ENCODE measurements at regions not wholly inside any gene's neighbourhood (a gene's known extent, or its start where the extent isn't known, plus 50 kb on each side); places are given as distances from the start of the nearest gene placed in this dataset.
"Not testable (repeated sequence)": the region's sequence is repeated elsewhere in the genome, so short reads cannot be mapped to it uniquely, and the experiment has no call there.

DNA sequence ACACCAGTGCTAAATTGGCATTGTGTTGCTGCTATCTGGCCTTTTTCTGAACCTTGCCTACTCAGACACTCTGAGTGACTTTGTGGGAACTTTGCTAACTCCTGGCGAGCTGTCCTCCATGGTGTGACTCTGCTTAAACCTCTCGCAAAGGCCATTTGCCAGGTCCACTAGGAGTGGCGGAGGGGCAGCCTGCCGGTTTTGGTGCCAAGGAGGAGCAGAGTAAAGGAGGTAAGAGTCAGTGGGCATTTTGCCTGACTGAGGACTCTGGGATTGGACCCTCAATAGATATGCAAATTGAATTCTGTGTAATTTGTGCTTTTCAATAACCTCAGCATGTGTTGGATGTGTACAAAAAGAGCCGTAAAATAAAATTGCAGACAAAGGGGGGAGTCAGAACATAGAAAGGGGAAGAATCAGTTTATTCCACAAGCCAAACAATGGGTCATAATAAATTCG, 386.6 kb upstream of the NFIA start:
- no peak for TF ChIP-seq EZH2 (IDR thresholded peaks at IDR 0.05; ENCODE audit: borderline replicate concordance, low read depth, low read length, poor library complexity, severe bottlenecking)
- TF ChIP-seq, protein P1, sequence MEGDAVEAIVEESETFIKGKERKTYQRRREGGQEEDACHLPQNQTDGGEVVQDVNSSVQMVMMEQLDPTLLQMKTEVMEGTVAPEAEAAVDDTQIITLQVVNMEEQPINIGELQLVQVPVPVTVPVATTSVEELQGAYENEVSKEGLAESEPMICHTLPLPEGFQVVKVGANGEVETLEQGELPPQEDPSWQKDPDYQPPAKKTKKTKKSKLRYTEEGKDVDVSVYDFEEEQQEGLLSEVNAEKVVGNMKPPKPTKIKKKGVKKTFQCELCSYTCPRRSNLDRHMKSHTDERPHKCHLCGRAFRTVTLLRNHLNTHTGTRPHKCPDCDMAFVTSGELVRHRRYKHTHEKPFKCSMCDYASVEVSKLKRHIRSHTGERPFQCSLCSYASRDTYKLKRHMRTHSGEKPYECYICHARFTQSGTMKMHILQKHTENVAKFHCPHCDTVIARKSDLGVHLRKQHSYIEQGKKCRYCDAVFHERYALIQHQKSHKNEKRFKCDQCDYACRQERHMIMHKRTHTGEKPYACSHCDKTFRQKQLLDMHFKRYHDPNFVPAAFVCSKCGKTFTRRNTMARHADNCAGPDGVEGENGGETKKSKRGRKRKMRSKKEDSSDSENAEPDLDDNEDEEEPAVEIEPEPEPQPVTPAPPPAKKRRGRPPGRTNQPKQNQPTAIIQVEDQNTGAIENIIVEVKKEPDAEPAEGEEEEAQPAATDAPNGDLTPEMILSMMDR (conservative IDR thresholded peaks at IDR 0.05; ENCODE audit: low read depth, low read length), result no peak
- Histone ChIP-seq H3K9me3 (ENCODE audit: low read depth, low read length, poor library complexity, severe bottlenecking) (no peaks in the 10 kb centered on the region), H3K27ac (ENCODE audit: low read depth, low read length, poor library complexity, severe bottlenecking) (no peak overlapping the region), H3K27me3 (replicated peaks; ENCODE audit: insufficient read depth, low read depth, low read length, poor library complexity) (peaks cover 29% of the 10 kb centered on the region), H3K4me1 (ENCODE audit: insufficient read depth, low read length, poor library complexity, severe bottlenecking) (no peaks in the 10 kb centered on the region), H3K36me3 (ENCODE audit: insufficient read depth, low read length, poor library complexity, severe bottlenecking) (no peaks in the 10 kb centered on the region), H3K4me3 (ENCODE audit: low read depth, low read length, poor library complexity, severe bottlenecking) (no peak overlapping the region)
- intact Hi-C loops (cut with micrococcal nuclease; ENCODE audit: unreplicated experiment), result no loop called here
- DNase-seq (ENCODE audit: low spot score), result no peak
- ChIA-PET POLR2A (ENCODE audit: low non-redundant PET) (no interaction called here), CTCF (no interaction called here)
- no TSS peak for BruUV-seq (replicated peaks)

DNA sequence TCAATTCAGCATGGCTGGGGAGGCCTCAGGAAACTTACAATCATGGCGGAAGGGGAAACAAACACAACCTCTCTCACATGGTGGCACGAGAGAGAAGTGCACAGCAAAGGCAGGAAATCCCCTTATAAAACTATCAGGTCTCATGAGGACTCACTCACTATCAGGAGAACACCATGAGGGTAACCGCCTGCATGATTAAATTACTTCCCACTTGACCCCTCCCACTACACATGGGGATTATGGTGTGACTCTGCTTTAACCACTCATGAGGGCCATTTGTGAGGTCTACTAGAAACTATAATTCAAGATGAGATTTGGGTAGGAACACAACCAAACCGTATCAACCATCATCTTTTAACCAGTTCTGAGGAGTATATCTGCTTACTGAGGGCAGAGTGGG, 387.4 kb upstream of the NFIA start:
- no peaks in the 10 kb centered on the region for H3K9me3 ChIP-seq (ENCODE audit: low read depth, low read length, poor library complexity, severe bottlenecking)
- TF ChIP-seq, protein P1 (conservative IDR thresholded peaks at IDR 0.05; ENCODE audit: low read depth, low read length), result no peak
- no peak for TF ChIP-seq EZH2 (IDR thresholded peaks at IDR 0.05; ENCODE audit: borderline replicate concordance, low read depth, low read length, poor library complexity, severe bottlenecking)
- no peak overlapping the region for H3K27ac ChIP-seq (ENCODE audit: low read depth, low read length, poor library complexity, severe bottlenecking)
- no peak overlapping the region for H3K4me3 ChIP-seq (ENCODE audit: low read depth, low read length, poor library complexity, severe bottlenecking)
- ChIA-PET POLR2A (ENCODE audit: low non-redundant PET) (no interaction called here), CTCF (no interaction called here)
- intact Hi-C loops (cut with micrococcal nuclease; ENCODE audit: unreplicated experiment), result no loop called here
- no peaks in the 10 kb centered on the region for H3K4me1 ChIP-seq (ENCODE audit: insufficient read depth, low read length, poor library complexity, severe bottlenecking)
- peaks cover 29% of the 10 kb centered on the region for H3K27me3 ChIP-seq (replicated peaks; ENCODE audit: insufficient read depth, low read depth, low read length, poor library complexity)
- no peak for DNase-seq (ENCODE audit: low spot score)
- H3K36me3 ChIP-seq (ENCODE audit: insufficient read depth, low read length, poor library complexity, severe bottlenecking), result no peaks in the 10 kb centered on the region
- no TSS peak for BruUV-seq (replicated peaks)

DNA sequence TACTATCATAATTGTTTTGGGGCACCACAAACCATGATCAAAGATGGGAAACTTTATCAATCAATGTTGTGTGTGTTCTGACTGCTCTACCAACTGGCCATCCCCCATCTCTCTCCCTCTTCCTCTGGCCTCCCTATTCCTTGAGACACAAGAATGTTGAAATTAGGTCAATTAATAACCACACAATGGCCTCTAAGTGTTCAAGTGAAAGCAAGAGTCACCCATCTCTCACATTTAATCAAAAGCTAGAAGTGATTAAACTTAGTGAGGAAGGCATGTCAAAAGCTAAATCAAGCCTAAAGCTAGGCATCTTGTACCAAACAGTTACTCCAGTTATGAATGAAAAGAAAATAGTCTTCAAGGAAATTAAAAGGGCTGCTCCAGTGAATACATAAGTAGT, 390.3 kb upstream of the NFIA start:
- no peaks in the 10 kb centered on the region for H3K4me1 ChIP-seq (ENCODE audit: insufficient read depth, low read length, poor library complexity, severe bottlenecking)
- peaks cover 15% of the 10 kb centered on the region for H3K27me3 ChIP-seq (replicated peaks; ENCODE audit: insufficient read depth, low read depth, low read length, poor library complexity)
- peaks cover 5% of the 10 kb centered on the region for H3K9me3 ChIP-seq (ENCODE audit: low read depth, low read length, poor library complexity, severe bottlenecking)
- H3K27ac ChIP-seq (ENCODE audit: low read depth, low read length, poor library complexity, severe bottlenecking), result no peak overlapping the region
- DNase-seq (ENCODE audit: low spot score), result no peak
- ChIA-PET POLR2A (ENCODE audit: low non-redundant PET) (no interaction called here), CTCF (no interaction called here)
- no peak for TF ChIP-seq EZH2 (IDR thresholded peaks at IDR 0.05; ENCODE audit: borderline replicate concordance, low read depth, low read length, poor library complexity, severe bottlenecking)
- TF ChIP-seq, protein P1 (conservative IDR thresholded peaks at IDR 0.05; ENCODE audit: low read depth, low read length), result no peak
- no peak overlapping the region for H3K4me3 ChIP-seq (ENCODE audit: low read depth, low read length, poor library complexity, severe bottlenecking)
- intact Hi-C loops (cut with micrococcal nuclease; ENCODE audit: unreplicated experiment), result no loop called here
- no peaks in the 10 kb centered on the region for H3K36me3 ChIP-seq (ENCODE audit: insufficient read depth, low read length, poor library complexity, severe bottlenecking)
- BruUV-seq (replicated peaks), result no TSS peak

DNA sequence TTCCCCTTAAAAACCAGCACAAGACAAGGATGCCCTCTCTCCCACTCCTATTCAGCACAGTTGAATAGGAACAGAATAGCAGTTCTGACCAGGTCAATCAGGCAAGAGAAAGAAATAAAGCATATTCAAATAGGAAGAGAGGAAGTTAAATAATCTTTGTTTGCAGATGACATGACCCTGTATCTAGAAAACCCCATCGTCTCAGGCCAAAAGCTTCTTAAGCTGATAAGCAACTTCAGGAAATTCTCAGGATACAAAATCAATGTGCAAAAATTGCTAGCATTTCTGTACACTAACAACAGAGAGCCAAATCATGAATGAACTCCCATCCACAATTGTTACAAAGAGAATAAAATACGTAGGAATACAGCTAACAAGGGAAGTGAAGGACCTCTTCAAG, 394.1 kb upstream of the NFIA start:
- H3K4me1 ChIP-seq (ENCODE audit: insufficient read depth, low read length, poor library complexity, severe bottlenecking); H3K27me3 ChIP-seq (replicated peaks; ENCODE audit: insufficient read depth, low read depth, low read length, poor library complexity); BruUV-seq (replicated peaks); POLR2A ChIA-PET (ENCODE audit: low non-redundant PET); intact Hi-C loops (cut with micrococcal nuclease; ENCODE audit: unreplicated experiment); H3K4me3 ChIP-seq (ENCODE audit: low read depth, low read length, poor library complexity, severe bottlenecking); H3K9me3 ChIP-seq (ENCODE audit: low read depth, low read length, poor library complexity, severe bottlenecking); DNase-seq (ENCODE audit: low spot score); CTCF ChIA-PET; H3K36me3 ChIP-seq (ENCODE audit: insufficient read depth, low read length, poor library complexity, severe bottlenecking); H3K27ac ChIP-seq (ENCODE audit: low read depth, low read length, poor library complexity, severe bottlenecking): not testable (repeated sequence)

Measured in A673 (cell line).